Neural cell (in vitro differentiated cells): ENCODE measurements at regions not wholly inside any gene's neighbourhood (a gene's known extent, or its start where the extent isn't known, plus 50 kb on each side); places are given as distances from the start of the nearest gene placed in this dataset.

ENCODE experiments used
- EZH2 ChIP-seq: fragments of 200-600, 300-800 bp; shearing (Covaris generic), sonication (generic); IDR thresholded peaks from 2 replicates; pipeline ENCODE4 v1.6.1; 2014; ENCODE audit warnings: antibody characterized with exemption, low read length, borderline replicate concordance, mild to moderate bottlenecking; ENCODE audit not compliant: insufficient read depth, poor library complexity, severe bottlenecking
- MXI1 ChIP-seq: fragments of 450-650 bp; conservative IDR thresholded peaks from 2 replicates; pipeline ENCODE4 v1.6.1; 2014; ENCODE audit warnings: antibody characterized with exemption, mild to moderate bottlenecking; ENCODE audit not compliant: poor library complexity, severe bottlenecking
- POLR2AphosphoS5 ChIP-seq: IDR thresholded peaks from 2 replicates; pipeline ENCODE4 v1.6.1; 2012
- RAD21 ChIP-seq: fragments of 450-650 bp; conservative IDR thresholded peaks from 2 replicates; pipeline ENCODE4 v1.6.1; 2014; ENCODE audit warnings: antibody characterized with exemption, mild to moderate bottlenecking, moderate library complexity
- TAF1 ChIP-seq: IDR thresholded peaks from 2 replicates; pipeline ENCODE4 v1.6.1; 2012; ENCODE audit warnings: low read depth
- TF ChIP-seq, protein P1 (sequence below): fragments of 450-650 bp; IDR thresholded peaks from 2 replicates; pipeline ENCODE4 v1.5.1; 2014; ENCODE audit warnings: antibody characterized with exemption, mild to moderate bottlenecking, moderate library complexity; ENCODE audit not compliant: poor library complexity, severe bottlenecking
- TF ChIP-seq, protein P2 (sequence below): IDR thresholded peaks from 2 replicates; pipeline ENCODE4 v1.6.1; 2012; ENCODE audit warnings: borderline replicate concordance

DNA sequence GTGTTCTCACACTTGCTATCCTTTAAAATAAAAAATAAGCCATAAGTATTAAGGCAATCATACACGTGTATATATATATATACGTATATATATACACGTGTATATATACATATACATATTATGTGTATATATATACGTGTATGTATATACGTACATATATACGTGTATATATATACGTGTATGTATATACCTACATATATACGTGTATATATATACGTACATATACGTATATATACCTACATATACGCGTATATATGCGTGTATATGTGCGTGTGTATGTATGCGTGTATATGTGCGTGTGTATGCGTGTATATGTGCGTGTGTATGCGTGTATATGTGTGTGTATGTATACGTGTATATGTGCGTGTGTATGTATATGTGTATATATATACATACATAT is 477.3 kb upstream of the ARRDC4 start:
- TF ChIP-seq, protein P1, sequence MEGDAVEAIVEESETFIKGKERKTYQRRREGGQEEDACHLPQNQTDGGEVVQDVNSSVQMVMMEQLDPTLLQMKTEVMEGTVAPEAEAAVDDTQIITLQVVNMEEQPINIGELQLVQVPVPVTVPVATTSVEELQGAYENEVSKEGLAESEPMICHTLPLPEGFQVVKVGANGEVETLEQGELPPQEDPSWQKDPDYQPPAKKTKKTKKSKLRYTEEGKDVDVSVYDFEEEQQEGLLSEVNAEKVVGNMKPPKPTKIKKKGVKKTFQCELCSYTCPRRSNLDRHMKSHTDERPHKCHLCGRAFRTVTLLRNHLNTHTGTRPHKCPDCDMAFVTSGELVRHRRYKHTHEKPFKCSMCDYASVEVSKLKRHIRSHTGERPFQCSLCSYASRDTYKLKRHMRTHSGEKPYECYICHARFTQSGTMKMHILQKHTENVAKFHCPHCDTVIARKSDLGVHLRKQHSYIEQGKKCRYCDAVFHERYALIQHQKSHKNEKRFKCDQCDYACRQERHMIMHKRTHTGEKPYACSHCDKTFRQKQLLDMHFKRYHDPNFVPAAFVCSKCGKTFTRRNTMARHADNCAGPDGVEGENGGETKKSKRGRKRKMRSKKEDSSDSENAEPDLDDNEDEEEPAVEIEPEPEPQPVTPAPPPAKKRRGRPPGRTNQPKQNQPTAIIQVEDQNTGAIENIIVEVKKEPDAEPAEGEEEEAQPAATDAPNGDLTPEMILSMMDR: no peak
- no peak for TF ChIP-seq TAF1
- no peak for TF ChIP-seq POLR2AphosphoS5
- TF ChIP-seq, protein P2, sequence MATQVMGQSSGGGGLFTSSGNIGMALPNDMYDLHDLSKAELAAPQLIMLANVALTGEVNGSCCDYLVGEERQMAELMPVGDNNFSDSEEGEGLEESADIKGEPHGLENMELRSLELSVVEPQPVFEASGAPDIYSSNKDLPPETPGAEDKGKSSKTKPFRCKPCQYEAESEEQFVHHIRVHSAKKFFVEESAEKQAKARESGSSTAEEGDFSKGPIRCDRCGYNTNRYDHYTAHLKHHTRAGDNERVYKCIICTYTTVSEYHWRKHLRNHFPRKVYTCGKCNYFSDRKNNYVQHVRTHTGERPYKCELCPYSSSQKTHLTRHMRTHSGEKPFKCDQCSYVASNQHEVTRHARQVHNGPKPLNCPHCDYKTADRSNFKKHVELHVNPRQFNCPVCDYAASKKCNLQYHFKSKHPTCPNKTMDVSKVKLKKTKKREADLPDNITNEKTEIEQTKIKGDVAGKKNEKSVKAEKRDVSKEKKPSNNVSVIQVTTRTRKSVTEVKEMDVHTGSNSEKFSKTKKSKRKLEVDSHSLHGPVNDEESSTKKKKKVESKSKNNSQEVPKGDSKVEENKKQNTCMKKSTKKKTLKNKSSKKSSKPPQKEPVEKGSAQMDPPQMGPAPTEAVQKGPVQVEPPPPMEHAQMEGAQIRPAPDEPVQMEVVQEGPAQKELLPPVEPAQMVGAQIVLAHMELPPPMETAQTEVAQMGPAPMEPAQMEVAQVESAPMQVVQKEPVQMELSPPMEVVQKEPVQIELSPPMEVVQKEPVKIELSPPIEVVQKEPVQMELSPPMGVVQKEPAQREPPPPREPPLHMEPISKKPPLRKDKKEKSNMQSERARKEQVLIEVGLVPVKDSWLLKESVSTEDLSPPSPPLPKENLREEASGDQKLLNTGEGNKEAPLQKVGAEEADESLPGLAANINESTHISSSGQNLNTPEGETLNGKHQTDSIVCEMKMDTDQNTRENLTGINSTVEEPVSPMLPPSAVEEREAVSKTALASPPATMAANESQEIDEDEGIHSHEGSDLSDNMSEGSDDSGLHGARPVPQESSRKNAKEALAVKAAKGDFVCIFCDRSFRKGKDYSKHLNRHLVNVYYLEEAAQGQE: no peak
- no peak for TF ChIP-seq MXI1
- TF ChIP-seq EZH2: no peak
- no peak for TF ChIP-seq RAD21
